Loucy (cell line): ENCODE measurements at regions not wholly inside any gene's neighbourhood (a gene's known extent, or its start where the extent isn't known, plus 50 kb on each side); places are given as distances from the start of the nearest gene placed in this dataset.

Experiments used
- EZH2phosphoT487 ChIP-seq: fragments of 200-600 bp; IDR thresholded peaks from 2 replicates; pipeline ENCODE4 v1.6.1; 2018; ENCODE audit warnings: antibody characterized with exemption, mild to moderate bottlenecking, moderate library complexity, borderline replicate concordance
- TF ChIP-seq, protein P1 (sequence below): fragments of 200-600 bp; sonication (generic); conservative IDR thresholded peaks from 2 replicates; pipeline ENCODE4 v1.5.1; 2014; ENCODE audit warnings: mild to moderate bottlenecking, antibody characterized with exemption, low read length

GRCh38 chr2:128388499-128388941, 69.9 kb upstream of the HS6ST1 start:
- TF ChIP-seq, protein P1, sequence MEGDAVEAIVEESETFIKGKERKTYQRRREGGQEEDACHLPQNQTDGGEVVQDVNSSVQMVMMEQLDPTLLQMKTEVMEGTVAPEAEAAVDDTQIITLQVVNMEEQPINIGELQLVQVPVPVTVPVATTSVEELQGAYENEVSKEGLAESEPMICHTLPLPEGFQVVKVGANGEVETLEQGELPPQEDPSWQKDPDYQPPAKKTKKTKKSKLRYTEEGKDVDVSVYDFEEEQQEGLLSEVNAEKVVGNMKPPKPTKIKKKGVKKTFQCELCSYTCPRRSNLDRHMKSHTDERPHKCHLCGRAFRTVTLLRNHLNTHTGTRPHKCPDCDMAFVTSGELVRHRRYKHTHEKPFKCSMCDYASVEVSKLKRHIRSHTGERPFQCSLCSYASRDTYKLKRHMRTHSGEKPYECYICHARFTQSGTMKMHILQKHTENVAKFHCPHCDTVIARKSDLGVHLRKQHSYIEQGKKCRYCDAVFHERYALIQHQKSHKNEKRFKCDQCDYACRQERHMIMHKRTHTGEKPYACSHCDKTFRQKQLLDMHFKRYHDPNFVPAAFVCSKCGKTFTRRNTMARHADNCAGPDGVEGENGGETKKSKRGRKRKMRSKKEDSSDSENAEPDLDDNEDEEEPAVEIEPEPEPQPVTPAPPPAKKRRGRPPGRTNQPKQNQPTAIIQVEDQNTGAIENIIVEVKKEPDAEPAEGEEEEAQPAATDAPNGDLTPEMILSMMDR: no peak
- TF ChIP-seq EZH2phosphoT487: no peak
